ENCODE measurements at regions not wholly inside any gene's neighbourhood (a gene's known extent, or its start where the extent isn't known, plus 50 kb on each side); places are given as distances from the start of the nearest gene placed in this dataset.
A peak's percentile ranks its signal among the peaks of the same experiment; 100 is the strongest.

GRCh38 chr17:13785981-13786598 is 184.4 kb upstream of the HS3ST3A1 start:
- TF ChIP-seq CTCF (IDR thresholded peaks at IDR 0.05; ENCODE audit: insufficient read depth, low read depth, low read length) (no peak), EZH2 (IDR thresholded peaks at IDR 0.05; ENCODE audit: insufficient read depth, low read length) (no peak)
- DNase-seq (ENCODE audit: low read depth) = peak; percentile 47
- FAIRE-seq = no peak
- Mint-ChIP-seq H3K9me3 (ENCODE audit: unreplicated experiment) (no peaks in the 10 kb centered on the region), H3K36me3 (ENCODE audit: low read depth, unreplicated experiment) (no peaks in the 10 kb centered on the region), H3K4me1 (ENCODE audit: low read depth, unreplicated experiment) (no peaks in the 10 kb centered on the region), H3K4me3 (ENCODE audit: unreplicated experiment) (no peak overlapping the region), H3K27me3 (ENCODE audit: low read depth, unreplicated experiment) (no peaks in the 10 kb centered on the region), H3K27ac (ENCODE audit: unreplicated experiment) (no peak overlapping the region)
- Histone ChIP-seq H3K9me3 (ENCODE audit: insufficient read depth, low read depth, low read length) (no peaks in the 10 kb centered on the region), H3K4me2 (ENCODE audit: low read length) (peak overlapping the region; percentile 68), H3K36me3 (ENCODE audit: insufficient read depth, low read length) (no peaks in the 10 kb centered on the region), H4K20me1 (ENCODE audit: insufficient read depth, low read length) (no peaks in the 10 kb centered on the region), H3K27me3 (ENCODE audit: insufficient read depth, low read length) (no peaks in the 10 kb centered on the region), H2AFZ (ENCODE audit: low read depth, low read length) (peak overlapping the region; percentile 72), H3K4me1 (ENCODE audit: insufficient read depth, low read length) (peaks cover 9% of the 10 kb centered on the region), H3K79me2 (ENCODE audit: insufficient read depth, low read length) (no peaks in the 10 kb centered on the region), H3K9ac (ENCODE audit: low read length) (peak overlapping the region; percentile 55), H3K27ac (ENCODE audit: low read depth, low read length) (peak overlapping the region; percentile 36), H3K4me3 (ENCODE audit: insufficient read depth, low read depth, low read length) (no peak overlapping the region)

- H3K4me2 ChIP-seq (ENCODE audit: low read length) = no peak overlapping the region
- H3K36me3 ChIP-seq (ENCODE audit: insufficient read depth, low read length) = no peaks in the 10 kb centered on the region
- H3K9me3 Mint-ChIP-seq (ENCODE audit: unreplicated experiment) = no peaks in the 10 kb centered on the region
- DNase-seq (ENCODE audit: low read depth) (no peak), FAIRE-seq (no peak)
- no peaks in the 10 kb centered on the region for H4K20me1 ChIP-seq (ENCODE audit: insufficient read depth, low read length)
- H2AFZ ChIP-seq (ENCODE audit: low read depth, low read length) = no peak overlapping the region
- H3K27ac Mint-ChIP-seq (ENCODE audit: unreplicated experiment) = no peak overlapping the region
- no peaks in the 10 kb centered on the region for H3K27me3 ChIP-seq (ENCODE audit: insufficient read depth, low read length)
- no peaks in the 10 kb centered on the region for H3K79me2 ChIP-seq (ENCODE audit: insufficient read depth, low read length)
- H3K9me3 ChIP-seq (ENCODE audit: insufficient read depth, low read depth, low read length) = no peaks in the 10 kb centered on the region
- no peak overlapping the region for H3K9ac ChIP-seq (ENCODE audit: low read length)
- H3K27ac ChIP-seq (ENCODE audit: low read depth, low read length) = no peak overlapping the region
- H3K4me3 ChIP-seq (ENCODE audit: insufficient read depth, low read depth, low read length) = no peak overlapping the region
- H3K4me3 Mint-ChIP-seq (ENCODE audit: unreplicated experiment) = no peak overlapping the region
- H3K27me3 Mint-ChIP-seq (ENCODE audit: low read depth, unreplicated experiment) = no peaks in the 10 kb centered on the region
- no peaks in the 10 kb centered on the region for H3K4me1 Mint-ChIP-seq (ENCODE audit: low read depth, unreplicated experiment)
- peaks cover 9% of the 10 kb centered on the region for H3K4me1 ChIP-seq (ENCODE audit: insufficient read depth, low read length)
- no peaks in the 10 kb centered on the region for H3K36me3 Mint-ChIP-seq (ENCODE audit: low read depth, unreplicated experiment)
- no peak for TF ChIP-seq EZH2 (IDR thresholded peaks at IDR 0.05; ENCODE audit: insufficient read depth, low read length)
- TF ChIP-seq CTCF (IDR thresholded peaks at IDR 0.05; ENCODE audit: insufficient read depth, low read depth, low read length) = no peak
These were observed 185.9 kb upstream of the HS3ST3A1 start for GRCh38 chr17:13787636-13788035.

- no peaks in the 10 kb centered on the region for H3K27me3 ChIP-seq (ENCODE audit: insufficient read depth, low read length)
- H3K79me2 ChIP-seq (ENCODE audit: insufficient read depth, low read length) = no peaks in the 10 kb centered on the region
- Mint-ChIP-seq H3K27ac (ENCODE audit: unreplicated experiment) (no peak overlapping the region), H3K4me1 (ENCODE audit: low read depth, unreplicated experiment) (no peaks in the 10 kb centered on the region), H3K9me3 (ENCODE audit: unreplicated experiment) (no peaks in the 10 kb centered on the region), H3K27me3 (ENCODE audit: low read depth, unreplicated experiment) (no peaks in the 10 kb centered on the region), H3K4me3 (ENCODE audit: unreplicated experiment) (no peak overlapping the region), H3K36me3 (ENCODE audit: low read depth, unreplicated experiment) (no peaks in the 10 kb centered on the region)
- no peak for TF ChIP-seq EZH2 (IDR thresholded peaks at IDR 0.05; ENCODE audit: insufficient read depth, low read length)
- no peak for TF ChIP-seq CTCF (IDR thresholded peaks at IDR 0.05; ENCODE audit: insufficient read depth, low read depth, low read length)
- FAIRE-seq (no peak), DNase-seq (ENCODE audit: low read depth) (no peak)
- H3K27ac ChIP-seq (ENCODE audit: low read depth, low read length) = no peak overlapping the region
- H3K4me2 ChIP-seq (ENCODE audit: low read length) = no peak overlapping the region
- H4K20me1 ChIP-seq (ENCODE audit: insufficient read depth, low read length) = no peaks in the 10 kb centered on the region
- H3K9ac ChIP-seq (ENCODE audit: low read length) = no peak overlapping the region
- H3K4me3 ChIP-seq (ENCODE audit: insufficient read depth, low read depth, low read length) = no peak overlapping the region
- H3K9me3 ChIP-seq (ENCODE audit: insufficient read depth, low read depth, low read length) = no peaks in the 10 kb centered on the region
- H2AFZ ChIP-seq (ENCODE audit: low read depth, low read length) = no peak overlapping the region
- H3K36me3 ChIP-seq (ENCODE audit: insufficient read depth, low read length) = no peaks in the 10 kb centered on the region
- H3K4me1 ChIP-seq (ENCODE audit: insufficient read depth, low read length) = peaks cover 9% of the 10 kb centered on the region
These were observed 186.7 kb upstream of the HS3ST3A1 start for GRCh38 chr17:13788385-13788784.
